ENCODE measurements at regions not wholly inside any gene's neighbourhood (a gene's known extent, or its start where the extent isn't known, plus 50 kb on each side); places are given as distances from the start of the nearest gene placed in this dataset.

GRCh38 chr2:120437604-120438000 is 91.7 kb downstream of the INHBB start:
- no peak for TF ChIP-seq POLR2AphosphoS5 (IDR thresholded peaks at IDR 0.05; ENCODE audit: low read depth, low read length)
- TF ChIP-seq REST (IDR thresholded peaks at IDR 0.05; ENCODE audit: insufficient read depth in 1 of 2, low read depth in 2 of 2, low read length in 2 of 2): no peak
- no peak for TF ChIP-seq SIN3A (IDR thresholded peaks at IDR 0.05; ENCODE audit: borderline replicate concordance, insufficient read depth, low read length)
- TF ChIP-seq TAF1 (IDR thresholded peaks at IDR 0.05; ENCODE audit: borderline replicate concordance, insufficient read depth, low read length): no peak
- TF ChIP-seq FOXP2 (optimal IDR thresholded peaks at IDR 0.05; ENCODE audit: borderline replicate concordance, extremely low read depth, extremely low read length, insufficient read depth): no peak

GRCh38 chr2:120438301-120439066 is 92.5 kb downstream of the INHBB start:
- no peak for TF ChIP-seq SIN3A (IDR thresholded peaks at IDR 0.05; ENCODE audit: borderline replicate concordance, insufficient read depth, low read length)
- no peak for TF ChIP-seq REST (IDR thresholded peaks at IDR 0.05; ENCODE audit: insufficient read depth in 1 of 2, low read depth in 2 of 2, low read length in 2 of 2)
- TF ChIP-seq TAF1 (IDR thresholded peaks at IDR 0.05; ENCODE audit: borderline replicate concordance, insufficient read depth, low read length): no peak
- no peak for TF ChIP-seq POLR2AphosphoS5 (IDR thresholded peaks at IDR 0.05; ENCODE audit: low read depth, low read length)
- no peak for TF ChIP-seq FOXP2 (optimal IDR thresholded peaks at IDR 0.05; ENCODE audit: borderline replicate concordance, extremely low read depth, extremely low read length, insufficient read depth)

GRCh38 chr2:120439067-120439368 is 93.1 kb downstream of the INHBB start:
- no peak for TF ChIP-seq POLR2AphosphoS5 (IDR thresholded peaks at IDR 0.05; ENCODE audit: low read depth, low read length)
- no peak for TF ChIP-seq SIN3A (IDR thresholded peaks at IDR 0.05; ENCODE audit: borderline replicate concordance, insufficient read depth, low read length)
- TF ChIP-seq REST (IDR thresholded peaks at IDR 0.05; ENCODE audit: insufficient read depth in 1 of 2, low read depth in 2 of 2, low read length in 2 of 2): no peak
- no peak for TF ChIP-seq TAF1 (IDR thresholded peaks at IDR 0.05; ENCODE audit: borderline replicate concordance, insufficient read depth, low read length)
- TF ChIP-seq FOXP2 (optimal IDR thresholded peaks at IDR 0.05; ENCODE audit: borderline replicate concordance, extremely low read depth, extremely low read length, insufficient read depth): no peak

GRCh38 chr2:120439637-120440384 is 93.9 kb downstream of the INHBB start:
- TF ChIP-seq POLR2AphosphoS5 (IDR thresholded peaks at IDR 0.05; ENCODE audit: low read depth, low read length) (no peak), TAF1 (IDR thresholded peaks at IDR 0.05; ENCODE audit: borderline replicate concordance, insufficient read depth, low read length) (no peak), REST (IDR thresholded peaks at IDR 0.05; ENCODE audit: insufficient read depth in 1 of 2, low read depth in 2 of 2, low read length in 2 of 2) (no peak), SIN3A (IDR thresholded peaks at IDR 0.05; ENCODE audit: borderline replicate concordance, insufficient read depth, low read length) (no peak), FOXP2 (optimal IDR thresholded peaks at IDR 0.05; ENCODE audit: borderline replicate concordance, extremely low read depth, extremely low read length, insufficient read depth) (no peak)

Measured in PFSK-1 (cell line).